RWPE2 (cell line): ENCODE measurements at regions not wholly inside any gene's neighbourhood (a gene's known extent, or its start where the extent isn't known, plus 50 kb on each side); places are given as distances from the start of the nearest gene placed in this dataset.
A peak's percentile ranks its signal among the peaks of the same experiment; 100 is the strongest.

Source experiments
- ATAC-seq: fragments of 200-7000 bp; cut with Tn5 transposase; 3 replicates; pipeline ENCODE4 v1.9.1; 2021; ENCODE audit warnings: low read depth
- DNase-seq: peaks from one replicate; pipeline ENCODE4 v3.0.0-alpha.2; 2020; ENCODE audit warnings: low spot score
- H3K27ac ChIP-seq: fragments of 450-650 bp; 2 replicates; pipeline ENCODE4 v1.5.1; 2017; ENCODE audit warnings: mild to moderate bottlenecking; ENCODE audit not compliant: poor library complexity, severe bottlenecking
- H3K27me3 ChIP-seq: fragments of 250-450 bp; sonication (Bioruptor Pico); 2 replicates; pipeline ENCODE4 v1.5.1; 2021; ENCODE audit warnings: mild to moderate bottlenecking, moderate library complexity; ENCODE audit not compliant: insufficient read depth, poor library complexity, severe bottlenecking
- H3K36me3 ChIP-seq: fragments of 250-450 bp; sonication (Bioruptor Pico); 2 replicates; pipeline ENCODE4 v1.5.1; 2020; ENCODE audit warnings: low read depth, mild to moderate bottlenecking, moderate library complexity
- H3K4me1 ChIP-seq: fragments of 250-450 bp; sonication (Bioruptor Pico); 2 replicates; pipeline ENCODE4 v1.5.1; 2021; ENCODE audit warnings: mild to moderate bottlenecking, moderate library complexity; ENCODE audit not compliant: insufficient read depth, poor library complexity, severe bottlenecking
- H3K4me3 ChIP-seq: fragments of 250-450 bp; sonication (Bioruptor Pico); 2 replicates; pipeline ENCODE4 v1.5.1; 2021; ENCODE audit warnings: mild to moderate bottlenecking, moderate library complexity; ENCODE audit not compliant: severe bottlenecking
- H3K9me3 ChIP-seq: fragments of 250-450 bp; sonication (Bioruptor Pico); 2 replicates; pipeline ENCODE4 v1.5.1; 2021; ENCODE audit warnings: mild to moderate bottlenecking, moderate library complexity; ENCODE audit not compliant: severe bottlenecking
- CTCF ChIP-seq: fragments of 450-650 bp; IDR thresholded peaks from one replicate; pipeline ENCODE4 v1.5.1; 2017; ENCODE audit warnings: mild to moderate bottlenecking, moderate library complexity; ENCODE audit not compliant: poor library complexity, severe bottlenecking

GRCh38 chr3:14295037-14295436 is 107.4 kb upstream of the SLC6A6 start:
- DNase-seq (no peak), ATAC-seq (no peak)
- H3K4me1 ChIP-seq = peaks cover 3% of the 10 kb centered on the region
- no peaks in the 10 kb centered on the region for H3K36me3 ChIP-seq
- TF ChIP-seq CTCF = no peak
- H3K4me3 ChIP-seq = no peak overlapping the region
- no peaks in the 10 kb centered on the region for H3K9me3 ChIP-seq
- no peak overlapping the region for H3K27ac ChIP-seq
- no peaks in the 10 kb centered on the region for H3K27me3 ChIP-seq

GRCh38 chr3:14295801-14296200 is 106.6 kb upstream of the SLC6A6 start:
- Histone ChIP-seq H3K36me3 (no peaks in the 10 kb centered on the region), H3K4me3 (no peak overlapping the region), H3K27ac (no peak overlapping the region), H3K27me3 (no peaks in the 10 kb centered on the region), H3K9me3 (no peaks in the 10 kb centered on the region), H3K4me1 (peaks cover 3% of the 10 kb centered on the region)
- DNase-seq (no peak), ATAC-seq (peak; percentile 19; the same call in 1 of the 3 replicates)
- TF ChIP-seq CTCF = no peak

GRCh38 chr3:14297305-14297704 is 105.1 kb upstream of the SLC6A6 start:
- DNase-seq = no peak
- no peak for TF ChIP-seq CTCF
- no peaks in the 10 kb centered on the region for H3K9me3 ChIP-seq
- H3K4me3 ChIP-seq = no peak overlapping the region
- H3K27me3 ChIP-seq = no peaks in the 10 kb centered on the region
- ATAC-seq = no peak
- H3K4me1 ChIP-seq = peaks cover 3% of the 10 kb centered on the region
- H3K27ac ChIP-seq = no peak overlapping the region
- no peaks in the 10 kb centered on the region for H3K36me3 ChIP-seq

- Histone ChIP-seq H3K27ac (no peak overlapping the region), H3K9me3 (no peaks in the 10 kb centered on the region), H3K4me1 (peaks cover 3% of the 10 kb centered on the region), H3K36me3 (no peaks in the 10 kb centered on the region), H3K4me3 (no peak overlapping the region), H3K27me3 (no peaks in the 10 kb centered on the region)
- DNase-seq (no peak), ATAC-seq (peak; percentile 58; the same call in 2 of the 3 replicates)
- TF ChIP-seq CTCF = no peak
Measured at GRCh38 chr3:14297784-14298236, 104.6 kb upstream of the SLC6A6 start.

GRCh38 chr3:14298442-14298841 is 104.0 kb upstream of the SLC6A6 start:
- Histone ChIP-seq H3K9me3 (no peaks in the 10 kb centered on the region), H3K27ac (no peak overlapping the region), H3K36me3 (no peaks in the 10 kb centered on the region), H3K4me3 (no peak overlapping the region), H3K4me1 (peaks cover 3% of the 10 kb centered on the region), H3K27me3 (no peaks in the 10 kb centered on the region)
- no peak for DNase-seq
- ATAC-seq = no peak
- TF ChIP-seq CTCF = no peak
